ENCODE measurements at regions not wholly inside any gene's neighbourhood (a gene's known extent, or its start where the extent isn't known, plus 50 kb on each side); places are given as distances from the start of the nearest gene placed in this dataset.
"Not testable (repeated sequence)": the region's sequence is repeated elsewhere in the genome, so short reads cannot be mapped to it uniquely, and the experiment has no call there.

DNA sequence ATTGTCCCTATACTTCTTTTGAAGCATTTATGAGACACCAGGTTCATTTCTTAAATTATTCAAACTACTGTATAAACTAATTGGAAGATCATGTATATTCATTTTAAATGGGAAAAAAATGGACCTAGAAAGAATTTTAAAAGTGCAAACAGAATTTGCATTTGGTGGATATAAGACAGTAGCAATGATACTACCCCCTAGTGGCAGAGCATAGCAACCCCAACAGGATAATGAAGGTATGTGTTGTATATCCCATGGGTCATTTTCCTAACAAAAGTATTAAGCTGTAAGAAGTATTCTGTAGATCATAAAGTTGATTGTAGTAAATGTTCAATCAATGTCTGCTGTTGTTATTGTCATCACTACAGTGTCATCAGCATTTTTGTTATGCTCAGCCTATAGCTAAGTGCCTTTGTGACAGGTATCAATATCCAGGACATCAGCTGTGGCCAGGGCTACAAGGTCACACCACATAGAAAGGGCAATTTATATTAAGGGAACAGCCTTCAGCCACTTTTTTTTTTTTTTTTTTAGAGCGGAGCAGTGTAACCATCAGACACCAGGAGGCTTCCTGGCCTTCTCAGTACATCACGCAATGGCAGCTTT is 175.8 kb downstream of the FOXB1 start:
- Mint-ChIP-seq H3K4me3 (no peak overlapping the region), H3K27ac (no peak overlapping the region), H3K36me3 (ENCODE audit: low read depth) (no peaks in the 10 kb centered on the region), H3K4me1 (no peaks in the 10 kb centered on the region), H3K27me3 (peaks cover 33% of the 10 kb centered on the region), H3K9me3 (no peaks in the 10 kb centered on the region)
- DNase-seq = peak; percentile 77
- intact Hi-C loops (cut with micrococcal nuclease) = loop anchor here (1.0 to 10.0 kb wide), 3 partner anchors 173 to 455 kb away; no protein-coding TSS in a partner anchor

DNA sequence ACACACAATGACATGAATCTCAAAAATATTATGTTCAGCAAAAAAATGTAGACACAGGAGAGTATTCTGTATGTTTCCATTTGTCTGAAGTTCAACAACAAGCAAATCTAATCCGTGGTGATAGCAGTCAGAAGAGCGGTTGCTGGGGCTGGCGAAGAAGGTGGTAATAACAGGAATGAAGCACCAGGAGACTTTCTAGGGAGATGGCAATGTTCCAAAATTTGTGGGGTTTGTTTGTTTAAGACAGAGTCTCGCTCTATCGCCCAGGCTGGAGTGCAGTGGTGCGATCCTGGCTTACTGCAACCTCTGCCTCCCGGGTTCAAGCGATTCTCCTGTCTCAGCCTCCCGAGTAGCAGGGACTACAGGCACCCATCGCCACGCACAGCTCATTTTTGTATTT is 177.8 kb downstream of the FOXB1 start:
- not testable (repeated sequence) for H3K9me3 Mint-ChIP-seq; DNase-seq; H3K27ac Mint-ChIP-seq; H3K4me1 Mint-ChIP-seq; H3K4me3 Mint-ChIP-seq; H3K36me3 Mint-ChIP-seq (ENCODE audit: low read depth)
- intact Hi-C loops (cut with micrococcal nuclease) = loop anchor here (10.0 kb wide), 1 partner anchor 457 kb away; no protein-coding TSS in a partner anchor
- H3K27me3 Mint-ChIP-seq = peaks cover 29% of the 10 kb centered on the region

DNA sequence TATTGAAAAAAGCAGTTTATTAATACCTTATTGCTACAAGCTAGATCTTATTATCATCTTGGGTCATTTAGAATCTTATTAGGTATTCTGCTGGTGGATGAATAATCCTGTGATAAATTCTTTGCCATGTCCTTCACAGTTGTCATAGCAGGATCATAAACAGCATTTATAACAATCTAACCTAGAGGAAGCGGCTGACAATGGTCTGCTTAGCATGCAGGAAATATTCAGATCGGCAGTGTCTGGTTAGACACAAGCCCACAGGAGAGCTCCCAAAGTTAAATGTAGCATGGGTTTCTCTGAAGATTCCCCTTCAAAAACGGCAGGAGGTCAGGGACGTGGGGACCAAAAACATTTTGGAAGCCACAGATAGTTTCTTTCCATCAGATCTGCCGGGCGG is 179.3 kb downstream of the FOXB1 start:
- Mint-ChIP-seq H3K9me3 (no peaks in the 10 kb centered on the region), H3K27ac (no peak overlapping the region), H3K27me3 (peaks cover 32% of the 10 kb centered on the region), H3K4me3 (no peak overlapping the region), H3K4me1 (no peaks in the 10 kb centered on the region), H3K36me3 (ENCODE audit: low read depth) (no peaks in the 10 kb centered on the region)
- intact Hi-C loops (cut with micrococcal nuclease) = loop anchor here (10.0 kb wide), 1 partner anchor 459 kb away; no protein-coding TSS in a partner anchor
- DNase-seq = no peak

DNA sequence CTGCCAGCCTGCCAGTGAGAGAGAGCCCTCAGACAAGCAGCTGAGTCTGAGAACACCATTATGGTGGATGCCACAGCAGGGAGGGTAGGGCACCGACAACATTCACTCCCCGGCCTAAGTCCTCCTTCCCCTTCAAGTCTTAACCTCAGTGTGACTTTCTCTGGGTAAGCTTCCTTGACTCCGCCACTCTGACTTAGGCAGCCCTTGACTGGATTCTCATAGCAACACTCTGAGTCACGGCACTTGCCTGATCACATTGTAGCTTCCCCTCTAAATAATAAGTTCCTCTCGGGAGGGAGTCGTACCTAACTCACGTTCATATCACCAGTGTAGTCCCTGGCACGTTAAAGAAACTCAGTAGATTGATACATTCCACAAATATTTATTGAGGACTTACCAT is 180.5 kb downstream of the FOXB1 start:
- Mint-ChIP-seq H3K4me1 (no peaks in the 10 kb centered on the region), H3K4me3 (no peak overlapping the region), H3K9me3 (no peaks in the 10 kb centered on the region), H3K36me3 (ENCODE audit: low read depth) (no peaks in the 10 kb centered on the region), H3K27me3 (peaks cover 34% of the 10 kb centered on the region), H3K27ac (no peak overlapping the region)
- no peak for DNase-seq
- intact Hi-C loops (cut with micrococcal nuclease) = loop anchor here (10.0 kb wide), 1 partner anchor 460 kb away; no protein-coding TSS in a partner anchor

DNA sequence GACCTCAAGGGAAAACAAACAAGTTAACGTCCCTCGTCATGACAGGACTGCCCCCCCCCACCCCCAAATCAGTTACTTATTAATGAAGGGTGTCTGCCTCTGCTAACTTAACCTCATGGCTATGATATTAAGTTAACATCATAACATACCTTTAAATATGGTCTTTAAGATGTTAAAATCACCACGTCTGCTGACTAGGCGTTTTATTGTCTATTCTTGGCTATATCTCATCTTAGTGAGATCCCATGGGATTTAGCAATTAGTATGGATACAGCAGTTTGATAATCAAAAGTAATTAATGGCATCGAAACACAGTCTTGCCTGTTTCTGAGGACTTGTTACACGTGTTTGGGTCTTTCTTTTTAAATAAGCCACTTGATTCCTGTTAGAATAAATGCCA is 186.9 kb downstream of the FOXB1 start:
- Mint-ChIP-seq H3K36me3 (ENCODE audit: low read depth) (no peaks in the 10 kb centered on the region), H3K4me3 (no peak overlapping the region), H3K27ac (no peak overlapping the region), H3K27me3 (peaks cover 53% of the 10 kb centered on the region), H3K4me1 (no peaks in the 10 kb centered on the region), H3K9me3 (no peaks in the 10 kb centered on the region)
- intact Hi-C loops (cut with micrococcal nuclease) = no loop called here
- no peak for DNase-seq

DNA sequence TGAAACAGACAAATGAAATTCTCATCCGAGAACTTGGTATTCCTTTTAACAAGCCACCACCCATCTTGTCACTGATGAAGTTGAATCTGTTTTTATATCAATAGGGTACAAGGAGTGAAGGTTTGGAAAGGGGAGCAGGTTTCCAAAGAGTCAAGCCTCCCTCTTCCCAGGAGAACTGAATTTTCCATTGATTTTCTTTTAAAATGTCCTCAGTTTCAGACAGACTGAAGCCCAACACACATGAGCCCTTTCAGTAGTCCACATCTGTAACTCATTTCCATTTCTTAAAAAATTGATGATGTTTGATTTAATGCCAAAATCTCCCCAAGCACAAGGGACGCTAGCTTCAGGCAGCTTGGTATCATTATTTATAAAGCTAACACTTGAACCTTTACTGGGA is 187.7 kb downstream of the FOXB1 start:
- DNase-seq = no peak
- H3K36me3 Mint-ChIP-seq (ENCODE audit: low read depth) = no peaks in the 10 kb centered on the region
- H3K9me3 Mint-ChIP-seq = no peaks in the 10 kb centered on the region
- H3K27me3 Mint-ChIP-seq = peaks cover 61% of the 10 kb centered on the region
- intact Hi-C loops (cut with micrococcal nuclease) = no loop called here
- H3K4me1 Mint-ChIP-seq = no peaks in the 10 kb centered on the region
- no peak overlapping the region for H3K4me3 Mint-ChIP-seq
- H3K27ac Mint-ChIP-seq = no peak overlapping the region

DNA sequence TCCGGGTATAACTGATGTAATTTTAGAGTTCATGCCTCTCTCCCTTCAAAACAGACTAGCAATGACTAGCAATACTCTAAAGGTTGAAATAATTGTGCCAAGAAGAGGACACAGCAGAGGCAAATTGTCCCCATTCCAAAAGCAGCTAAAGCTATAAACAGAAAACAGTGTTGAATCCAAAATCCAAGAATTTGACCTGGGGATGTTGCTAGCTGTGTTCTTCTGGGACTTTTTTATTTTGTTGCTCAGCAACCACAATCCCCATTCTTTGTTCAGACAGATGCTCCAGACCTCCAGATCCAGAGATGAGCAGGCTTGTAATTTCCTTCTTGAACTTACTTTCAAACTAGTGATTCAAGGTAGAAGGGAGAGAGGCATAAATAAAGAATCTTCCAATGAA is 191.5 kb downstream of the FOXB1 start:
- no peak overlapping the region for H3K4me3 Mint-ChIP-seq
- no peak overlapping the region for H3K27ac Mint-ChIP-seq
- no peaks in the 10 kb centered on the region for H3K4me1 Mint-ChIP-seq
- no peaks in the 10 kb centered on the region for H3K36me3 Mint-ChIP-seq (ENCODE audit: low read depth)
- H3K9me3 Mint-ChIP-seq = no peaks in the 10 kb centered on the region
- peaks cover 60% of the 10 kb centered on the region for H3K27me3 Mint-ChIP-seq
- intact Hi-C loops (cut with micrococcal nuclease) = no loop called here
- no peak for DNase-seq

DNA sequence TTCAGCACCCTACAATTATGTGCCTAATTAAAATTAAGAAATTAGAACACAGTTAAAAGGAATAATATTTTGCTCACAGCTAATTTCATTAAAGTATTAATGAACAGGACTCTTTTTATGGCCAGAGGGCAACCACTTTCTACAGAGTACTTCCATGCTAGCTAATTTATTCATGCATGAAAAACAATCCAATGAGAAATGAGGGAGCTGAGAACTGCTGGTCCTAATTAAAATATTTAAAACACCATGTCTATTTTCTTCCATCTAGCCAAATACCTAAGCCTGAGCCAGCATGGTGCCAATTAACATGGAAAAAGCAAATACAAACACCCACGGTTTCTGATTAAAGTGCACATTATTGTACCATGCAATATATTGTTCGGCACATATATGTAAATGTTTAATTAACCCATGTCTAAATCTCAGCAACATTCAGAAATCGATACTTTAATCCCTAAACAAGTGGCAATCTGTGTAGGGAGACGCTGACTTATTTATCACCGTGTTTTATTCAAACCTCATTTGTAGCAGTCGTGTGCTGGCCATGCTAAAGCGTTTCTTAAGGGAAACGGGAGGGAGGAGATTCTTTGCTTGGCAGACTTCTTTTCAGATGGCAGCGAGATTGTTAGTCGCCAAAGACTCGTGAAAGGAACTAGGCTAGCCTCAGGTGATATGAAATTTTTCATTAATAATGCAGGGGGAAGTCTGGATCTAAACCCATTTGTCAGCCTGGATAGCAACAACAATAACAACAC is 193.5 kb downstream of the ANXA2 start:
- no peak overlapping the region for H3K4me3 Mint-ChIP-seq
- H3K36me3 Mint-ChIP-seq (ENCODE audit: low read depth) = no peaks in the 10 kb centered on the region
- no peaks in the 10 kb centered on the region for H3K9me3 Mint-ChIP-seq
- no peaks in the 10 kb centered on the region for H3K4me1 Mint-ChIP-seq
- peaks cover 55% of the 10 kb centered on the region for H3K27me3 Mint-ChIP-seq
- intact Hi-C loops (cut with micrococcal nuclease) = no loop called here
- H3K27ac Mint-ChIP-seq = no peak overlapping the region
- DNase-seq = no peak

DNA sequence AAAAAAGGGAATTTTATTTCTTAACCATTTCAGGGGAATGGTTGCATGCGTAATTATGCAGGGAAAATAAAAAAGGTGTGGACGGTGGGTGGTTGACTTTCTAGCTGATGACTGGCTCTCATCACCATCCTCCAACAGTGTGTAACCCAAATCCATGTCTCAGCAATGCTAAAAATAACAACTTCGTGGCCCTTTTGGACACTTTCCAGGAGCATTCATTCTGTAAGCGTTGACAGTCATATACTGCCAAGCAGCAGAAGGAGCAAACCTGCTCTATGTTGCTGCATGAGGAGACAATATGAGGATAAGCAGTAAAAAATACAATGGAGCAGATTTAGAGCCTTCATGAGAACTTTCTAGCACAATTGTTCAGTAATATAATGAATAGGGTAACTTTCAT is 189.1 kb downstream of the ANXA2 start:
- DNase-seq = no peak
- H3K36me3 Mint-ChIP-seq (ENCODE audit: low read depth) = no peaks in the 10 kb centered on the region
- H3K4me1 Mint-ChIP-seq = no peaks in the 10 kb centered on the region
- H3K27ac Mint-ChIP-seq = no peak overlapping the region
- peaks cover 47% of the 10 kb centered on the region for H3K27me3 Mint-ChIP-seq
- H3K4me3 Mint-ChIP-seq = no peak overlapping the region
- intact Hi-C loops (cut with micrococcal nuclease) = no loop called here
- no peaks in the 10 kb centered on the region for H3K9me3 Mint-ChIP-seq

DNA sequence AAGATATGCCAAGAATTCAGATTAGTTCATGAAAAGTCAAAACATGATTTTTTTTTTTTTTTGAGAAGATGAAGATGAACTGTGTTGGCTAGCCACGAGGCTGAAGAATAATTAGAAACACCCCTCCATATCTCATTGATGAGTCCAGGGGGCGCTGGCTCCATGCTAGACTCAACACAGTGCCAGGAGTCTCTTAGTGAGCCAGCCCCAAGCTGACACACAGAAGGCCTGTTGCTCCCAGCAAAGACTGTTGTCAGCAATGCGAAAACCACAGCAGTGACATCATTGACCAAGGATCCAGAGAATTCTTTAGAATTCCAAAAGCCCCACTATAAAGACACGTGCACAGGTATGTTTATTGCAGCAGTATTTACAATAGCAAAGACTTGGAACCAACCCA is 185.2 kb downstream of the ANXA2 start:
- intact Hi-C loops (cut with micrococcal nuclease) = no loop called here
- no peaks in the 10 kb centered on the region for H3K4me1 Mint-ChIP-seq
- H3K27ac Mint-ChIP-seq = no peak overlapping the region
- H3K9me3 Mint-ChIP-seq = no peaks in the 10 kb centered on the region
- no peak for DNase-seq
- no peaks in the 10 kb centered on the region for H3K36me3 Mint-ChIP-seq (ENCODE audit: low read depth)
- H3K4me3 Mint-ChIP-seq = no peak overlapping the region
- H3K27me3 Mint-ChIP-seq = peaks cover 28% of the 10 kb centered on the region

DNA sequence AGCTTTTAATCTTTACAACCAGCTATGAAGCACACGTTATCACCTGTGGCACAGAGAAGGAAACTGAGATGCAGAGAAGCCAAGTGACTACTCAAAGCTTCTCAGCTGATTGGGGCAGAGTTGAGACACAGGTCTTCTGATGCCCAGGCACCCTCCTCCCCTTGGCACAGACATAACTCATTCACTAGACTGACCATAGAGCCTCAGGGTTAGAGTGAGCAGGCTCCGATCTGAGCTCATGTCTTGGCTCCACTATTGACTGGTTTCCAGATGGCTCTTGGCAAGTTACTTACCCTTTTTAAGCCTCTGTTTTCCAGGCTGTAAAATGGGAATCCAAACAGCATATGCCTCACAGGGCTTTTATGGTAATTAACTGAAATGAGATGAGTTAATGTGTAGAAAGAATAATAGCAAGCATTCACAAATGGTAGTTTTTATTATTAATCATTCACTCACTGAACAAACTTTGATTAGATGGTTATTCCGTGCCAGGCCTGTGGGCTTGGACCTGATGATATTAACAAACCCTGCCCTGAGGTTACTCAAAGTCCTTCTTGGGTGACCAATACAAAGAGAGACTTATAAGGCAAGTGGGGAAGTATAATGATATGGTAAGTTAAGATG is 184.3 kb downstream of the ANXA2 start:
- Mint-ChIP-seq H3K9me3 (no peaks in the 10 kb centered on the region), H3K36me3 (ENCODE audit: low read depth) (no peaks in the 10 kb centered on the region), H3K27ac (no peak overlapping the region), H3K4me1 (no peaks in the 10 kb centered on the region), H3K27me3 (peaks cover 24% of the 10 kb centered on the region), H3K4me3 (no peak overlapping the region)
- intact Hi-C loops (cut with micrococcal nuclease) = no loop called here
- no peak for DNase-seq

DNA sequence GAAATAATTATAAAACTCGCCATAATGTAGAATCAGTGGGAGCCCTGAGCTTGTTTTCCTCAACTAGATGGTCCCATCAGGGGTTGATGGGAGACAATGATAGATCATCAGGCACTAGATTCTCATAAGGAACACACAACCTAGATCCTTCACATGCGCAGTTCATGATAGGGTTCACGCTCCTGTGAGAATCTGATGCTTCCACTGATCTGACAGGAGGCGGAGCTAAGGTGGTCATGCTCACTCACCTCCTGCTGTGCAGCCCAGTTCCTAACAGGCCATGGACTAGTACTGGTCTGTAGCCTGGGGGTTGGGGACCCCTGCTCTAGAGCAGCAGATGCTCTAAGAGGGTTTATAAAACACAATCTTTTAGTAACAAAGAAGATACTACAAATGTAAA is 183.6 kb downstream of the ANXA2 start:
- intact Hi-C loops (cut with micrococcal nuclease) = no loop called here
- no peaks in the 10 kb centered on the region for H3K36me3 Mint-ChIP-seq (ENCODE audit: low read depth)
- DNase-seq = no peak
- no peaks in the 10 kb centered on the region for H3K4me1 Mint-ChIP-seq
- peaks cover 22% of the 10 kb centered on the region for H3K27me3 Mint-ChIP-seq
- no peak overlapping the region for H3K27ac Mint-ChIP-seq
- H3K9me3 Mint-ChIP-seq = no peaks in the 10 kb centered on the region
- no peak overlapping the region for H3K4me3 Mint-ChIP-seq

DNA sequence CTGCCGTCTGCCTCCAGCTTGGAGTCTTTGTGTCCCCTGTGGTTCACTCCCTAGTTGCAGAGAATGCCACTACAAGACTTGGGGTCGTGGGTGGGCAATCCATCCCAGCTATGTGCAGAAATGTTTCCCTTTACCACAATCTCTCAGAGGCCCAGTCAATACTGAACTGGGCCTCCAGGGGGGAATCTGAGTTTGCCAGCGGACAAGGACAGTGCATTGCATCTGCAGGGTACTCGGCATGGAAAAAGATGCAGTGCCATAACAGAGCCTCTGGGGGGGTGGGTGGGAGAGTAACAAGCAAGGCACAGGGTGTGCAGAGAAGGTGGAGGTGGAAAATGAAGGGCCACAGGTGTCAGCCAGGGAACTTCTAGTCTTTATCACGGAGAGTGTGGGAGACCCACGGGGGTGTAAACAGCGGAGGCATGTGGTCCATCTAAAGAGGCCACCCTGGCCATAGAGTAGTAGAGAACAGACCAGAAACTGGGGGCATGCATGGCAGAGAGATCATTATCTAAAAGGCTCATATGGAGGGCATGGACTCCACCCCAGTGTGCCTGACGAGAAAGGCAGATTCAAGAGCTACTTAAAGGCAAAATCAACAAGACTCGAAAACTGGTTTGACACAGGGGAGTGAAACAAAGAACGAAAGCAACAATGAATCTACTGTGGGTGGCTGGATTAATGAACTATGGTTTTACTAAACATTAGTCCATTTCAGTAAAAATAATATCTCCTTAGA is 182.4 kb downstream of the ANXA2 start:
- intact Hi-C loops (cut with micrococcal nuclease) = no loop called here
- Mint-ChIP-seq H3K4me3 (no peak overlapping the region), H3K36me3 (ENCODE audit: low read depth) (no peaks in the 10 kb centered on the region), H3K4me1 (no peaks in the 10 kb centered on the region), H3K27me3 (peaks cover 20% of the 10 kb centered on the region), H3K27ac (no peak overlapping the region), H3K9me3 (no peaks in the 10 kb centered on the region)
- no peak for DNase-seq

DNA sequence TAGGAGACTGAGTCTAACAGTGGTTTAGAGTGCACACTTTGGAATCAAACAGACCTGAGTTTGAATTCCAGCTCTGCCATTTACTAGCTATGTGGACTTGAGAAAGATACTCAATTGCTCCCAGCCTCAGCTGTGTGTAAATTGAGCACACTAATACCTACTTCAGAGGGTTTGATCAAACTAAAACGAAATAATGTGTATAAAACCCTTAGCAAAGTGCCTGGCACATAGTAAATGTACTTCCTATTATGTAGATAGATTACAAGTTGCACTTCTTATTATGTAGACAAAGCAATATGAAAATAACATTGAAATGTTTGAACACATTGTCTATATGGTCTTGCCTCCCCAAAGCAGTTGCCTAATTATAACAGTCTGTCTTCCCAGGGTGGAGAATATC is 180.6 kb downstream of the ANXA2 start:
- intact Hi-C loops (cut with micrococcal nuclease) = no loop called here
- H3K9me3 Mint-ChIP-seq = no peaks in the 10 kb centered on the region
- peaks cover 16% of the 10 kb centered on the region for H3K27me3 Mint-ChIP-seq
- DNase-seq = no peak
- no peak overlapping the region for H3K27ac Mint-ChIP-seq
- no peak overlapping the region for H3K4me3 Mint-ChIP-seq
- no peaks in the 10 kb centered on the region for H3K4me1 Mint-ChIP-seq
- H3K36me3 Mint-ChIP-seq (ENCODE audit: low read depth) = no peaks in the 10 kb centered on the region

Measured in activated CD4-positive, alpha-beta T cell treated with anti-CD3 and anti-CD28 coated beads, Interleukin-2, amount 10 ng/mL, durations not matched to agents 24 days and 14 days (primary cell).